MM.1S (cell line): ENCODE measurements at regions not wholly inside any gene's neighbourhood (a gene's known extent, or its start where the extent isn't known, plus 50 kb on each side); places are given as distances from the start of the nearest gene placed in this dataset.

Experiments used
- DNase-seq: peaks from one replicate; pipeline ENCODE4 v3.0.0-alpha.2; 2015
- H2AFZ ChIP-seq: fragments of 300-600 bp; sonication (generic); 2 replicates; pipeline ENCODE4 v1.6.0; 2016; ENCODE audit warnings: antibody characterized with exemption, low read length
- H3F3A ChIP-seq: fragments of 300-600 bp; sonication (generic); 2 replicates; pipeline ENCODE4 v1.6.1; 2016; ENCODE audit warnings: mild to moderate bottlenecking, antibody characterized with exemption, low read length, moderate library complexity, mixed read lengths; ENCODE audit not compliant: insufficient read depth
- H3K27ac ChIP-seq: fragments of 300-600 bp; sonication (generic); 2 replicates; pipeline ENCODE4 v1.5.1; 2016; ENCODE audit warnings: mild to moderate bottlenecking, low read length
- H3K27me3 ChIP-seq: fragments of 300-600 bp; sonication (generic); replicated peaks from 2 replicates; pipeline ENCODE4 v1.6.0; 2016; ENCODE audit warnings: low read length; ENCODE audit not compliant: insufficient read depth
- H3K36me3 ChIP-seq: fragments of 300-600 bp; sonication (generic); replicated peaks from 2 replicates; pipeline ENCODE4 v1.6.1; 2016; ENCODE audit warnings: mild to moderate bottlenecking, low read length, mixed read lengths; ENCODE audit not compliant: insufficient read depth
- H3K4me1 ChIP-seq: fragments of 300-600 bp; sonication (generic); 2 replicates; pipeline ENCODE4 v1.6.1; 2016; ENCODE audit warnings: low read length, mixed read lengths
- H3K4me2 ChIP-seq: fragments of 300-600 bp; sonication (generic); 2 replicates; pipeline ENCODE4 v1.6.0; 2016; ENCODE audit warnings: low read depth, low read length
- H3K4me3 ChIP-seq: fragments of 300-600 bp; sonication (generic); 2 replicates; pipeline ENCODE4 v1.5.1; 2016; ENCODE audit warnings: low read length, mixed read lengths
- H3K79me2 ChIP-seq: fragments of 300-600 bp; sonication (generic); 2 replicates; pipeline ENCODE4 v1.6.1; 2016; ENCODE audit warnings: mixed run types, low read length, mixed read lengths
- H3K9ac ChIP-seq: fragments of 300-600 bp; sonication (generic); 2 replicates; pipeline ENCODE4 v1.6.1; 2016; ENCODE audit warnings: low read length, mixed read lengths
- H3K9me2 ChIP-seq: fragments of 300-600 bp; sonication (generic); replicated peaks from 2 replicates; pipeline ENCODE4 v1.6.1; 2016; ENCODE audit warnings: mild to moderate bottlenecking, low read length, mixed read lengths; ENCODE audit not compliant: insufficient read depth
- H3K9me3 ChIP-seq: fragments of 300-600 bp; sonication (generic); replicated peaks from 2 replicates; pipeline ENCODE4 v1.6.1; 2016; ENCODE audit warnings: mild to moderate bottlenecking, low read length, mixed read lengths; ENCODE audit not compliant: insufficient read depth
- H4K20me1 ChIP-seq: fragments of 300-600 bp; sonication (generic); 2 replicates; pipeline ENCODE4 v1.6.1; 2016; ENCODE audit warnings: mild to moderate bottlenecking, low read length, moderate library complexity, mixed read lengths; ENCODE audit not compliant: insufficient read depth
- CTCF ChIP-seq: fragments of 300-600 bp; sonication (generic); IDR thresholded peaks from 2 replicates; pipeline ENCODE4 v1.5.1; 2016; ENCODE audit warnings: antibody characterized with exemption, low read length, mixed read lengths
- EZH2 ChIP-seq: fragments of 300-600 bp; sonication (generic); optimal IDR thresholded peaks from 2 replicates; pipeline ENCODE3; 2017; ENCODE audit warnings: low read depth, mild to moderate bottlenecking, antibody characterized with exemption, low read length, mixed read lengths
- EZH2phosphoT487 ChIP-seq: fragments of 300-600 bp; sonication (generic); IDR thresholded peaks from 2 replicates; pipeline ENCODE4 v1.6.1; 2018; ENCODE audit warnings: antibody characterized with exemption, low read length

- Histone ChIP-seq H3K36me3 (no peaks in the 10 kb centered on the region), H3K4me2 (no peak overlapping the region), H2AFZ (no peak overlapping the region), H3K9ac (no peak overlapping the region), H3K4me3 (no peak overlapping the region), H3K9me2 (no peaks in the 10 kb centered on the region), H4K20me1 (no peaks in the 10 kb centered on the region), H3F3A (no peaks in the 10 kb centered on the region), H3K4me1 (no peaks in the 10 kb centered on the region), H3K27ac (no peak overlapping the region), H3K9me3 (no peaks in the 10 kb centered on the region), H3K79me2 (no peaks in the 10 kb centered on the region), H3K27me3 (no peaks in the 10 kb centered on the region)
- TF ChIP-seq CTCF = no peak
- TF ChIP-seq EZH2 = no peak
- no peak for TF ChIP-seq EZH2phosphoT487
- DNase-seq = no peak
Measured at GRCh38 chr9:82081496-82081895, 92.9 kb downstream of the SPATA31D1 start.

- Histone ChIP-seq H3K4me1 (no peaks in the 10 kb centered on the region), H3K36me3 (no peaks in the 10 kb centered on the region), H4K20me1 (no peaks in the 10 kb centered on the region), H3K9me3 (no peaks in the 10 kb centered on the region), H3K27me3 (no peaks in the 10 kb centered on the region), H3K9me2 (no peaks in the 10 kb centered on the region), H3K4me3 (no peak overlapping the region), H3K27ac (no peak overlapping the region), H3K9ac (no peak overlapping the region), H2AFZ (no peak overlapping the region), H3F3A (no peaks in the 10 kb centered on the region), H3K79me2 (no peaks in the 10 kb centered on the region), H3K4me2 (no peak overlapping the region)
- no peak for DNase-seq
- TF ChIP-seq EZH2phosphoT487 (no peak), EZH2 (no peak), CTCF (no peak)
Measured at GRCh38 chr9:82082563-82082962, 94.0 kb downstream of the SPATA31D1 start.

GRCh38 chr9:82088591-82088990 lies 100.0 kb downstream of the SPATA31D1 start:
- H3K9me2 ChIP-seq = no peaks in the 10 kb centered on the region
- H4K20me1 ChIP-seq = no peaks in the 10 kb centered on the region
- TF ChIP-seq EZH2phosphoT487 (no peak), EZH2 (no peak)
- no peaks in the 10 kb centered on the region for H3K4me1 ChIP-seq
- no peaks in the 10 kb centered on the region for H3K27me3 ChIP-seq
- no peak overlapping the region for H3K9ac ChIP-seq
- no peaks in the 10 kb centered on the region for H3K36me3 ChIP-seq
- H3K4me2 ChIP-seq = no peak overlapping the region
- H3K79me2 ChIP-seq = no peaks in the 10 kb centered on the region
- H3K4me3 ChIP-seq = no peak overlapping the region
- no peak for DNase-seq
- H2AFZ ChIP-seq = no peak overlapping the region
- no peaks in the 10 kb centered on the region for H3K9me3 ChIP-seq
- no peaks in the 10 kb centered on the region for H3F3A ChIP-seq
- H3K27ac ChIP-seq = no peak overlapping the region

GRCh38 chr9:82090046-82090445 lies 101.5 kb downstream of the SPATA31D1 start:
- H3K27ac ChIP-seq = no peak overlapping the region
- TF ChIP-seq EZH2phosphoT487 (no peak), EZH2 (no peak), CTCF (no peak)

More at GRCh38 chr9:82090046-82090445, 101.5 kb downstream of the SPATA31D1 start:
- Histone ChIP-seq H3K27me3 (no peaks in the 10 kb centered on the region), H3K79me2 (no peaks in the 10 kb centered on the region), H3K4me1 (peaks cover 7% of the 10 kb centered on the region), H3K9me2 (no peaks in the 10 kb centered on the region), H3K4me2 (no peak overlapping the region), H3F3A (no peaks in the 10 kb centered on the region), H2AFZ (no peak overlapping the region), H3K36me3 (no peaks in the 10 kb centered on the region), H3K4me3 (no peak overlapping the region), H3K9me3 (no peaks in the 10 kb centered on the region), H3K9ac (no peak overlapping the region), H4K20me1 (no peaks in the 10 kb centered on the region)
- no peak for DNase-seq
